ENCODE measurements at regions not wholly inside any gene's neighbourhood (a gene's known extent, or its start where the extent isn't known, plus 50 kb on each side); places are given as distances from the start of the nearest gene placed in this dataset.
"Not testable (repeated sequence)": the region's sequence is repeated elsewhere in the genome, so short reads cannot be mapped to it uniquely, and the experiment has no call there.

- Histone ChIP-seq H3K9me3 (ENCODE audit: control insufficient read depth in 2 of 2, insufficient read depth in 1 of 2, low read length in 1 of 2) (no peaks in the 10 kb centered on the region), H3K36me3 (ENCODE audit: control insufficient read depth in 2 of 2, insufficient read depth in 2 of 2, low read length in 1 of 2) (no peaks in the 10 kb centered on the region), H3K27ac (ENCODE audit: low read depth in 1 of 2, low read length in 1 of 2) (no peak overlapping the region), H3K4me1 (ENCODE audit: control insufficient read depth in 2 of 2, insufficient read depth in 2 of 2, low read length in 2 of 2) (no peaks in the 10 kb centered on the region), H3K4me3 (ENCODE audit: low read length in 2 of 2) (no peak overlapping the region), H3K27me3 (ENCODE audit: control insufficient read depth in 2 of 2, insufficient read depth in 1 of 2, low read length in 1 of 2) (no peaks in the 10 kb centered on the region)
- 93% methylated on average over 2 of the region's 2 CpGs for WGBS
- no peak for DNase-seq (ENCODE audit: low read depth in 6 of 9, low spot score in 9 of 9)
These were observed 231.3 kb downstream of the SLITRK6 start for GRCh38 chr13:85567909-85568308.

- no peak overlapping the region for H3K27ac ChIP-seq (ENCODE audit: low read depth in 1 of 2, low read length in 1 of 2)
- no peak overlapping the region for H3K4me3 ChIP-seq (ENCODE audit: low read length in 2 of 2)
- no peaks in the 10 kb centered on the region for H3K36me3 ChIP-seq (ENCODE audit: control insufficient read depth in 2 of 2, insufficient read depth in 2 of 2, low read length in 1 of 2)
- no peaks in the 10 kb centered on the region for H3K9me3 ChIP-seq (ENCODE audit: control insufficient read depth in 2 of 2, insufficient read depth in 1 of 2, low read length in 1 of 2)
- DNase-seq (ENCODE audit: low read depth in 6 of 9, low spot score in 9 of 9): no peak
- H3K4me1 ChIP-seq (ENCODE audit: control insufficient read depth in 2 of 2, insufficient read depth in 2 of 2, low read length in 2 of 2): no peaks in the 10 kb centered on the region
- WGBS: 87% methylated on average over 6 of the region's 6 CpGs
- no peaks in the 10 kb centered on the region for H3K27me3 ChIP-seq (ENCODE audit: control insufficient read depth in 2 of 2, insufficient read depth in 1 of 2, low read length in 1 of 2)
These were observed 233.6 kb downstream of the SLITRK6 start for GRCh38 chr13:85565652-85566051.

GRCh38 chr13:85564598-85564997 is 234.6 kb downstream of the SLITRK6 start:
- Histone ChIP-seq H3K9me3 (ENCODE audit: control insufficient read depth in 2 of 2, insufficient read depth in 1 of 2, low read length in 1 of 2) (no peaks in the 10 kb centered on the region), H3K27ac (ENCODE audit: low read depth in 1 of 2, low read length in 1 of 2) (no peak overlapping the region), H3K4me3 (ENCODE audit: low read length in 2 of 2) (no peak overlapping the region), H3K36me3 (ENCODE audit: control insufficient read depth in 2 of 2, insufficient read depth in 2 of 2, low read length in 1 of 2) (no peaks in the 10 kb centered on the region), H3K27me3 (ENCODE audit: control insufficient read depth in 2 of 2, insufficient read depth in 1 of 2, low read length in 1 of 2) (no peaks in the 10 kb centered on the region), H3K4me1 (ENCODE audit: control insufficient read depth in 2 of 2, insufficient read depth in 2 of 2, low read length in 2 of 2) (no peaks in the 10 kb centered on the region)
- WGBS: 51% methylated on average over 1 of the region's 1 CpG
- DNase-seq (ENCODE audit: low read depth in 6 of 9, low spot score in 9 of 9): no peak

GRCh38 chr13:85562282-85562681 is 236.9 kb downstream of the SLITRK6 start:
- Histone ChIP-seq H3K4me1 (ENCODE audit: control insufficient read depth in 2 of 2, insufficient read depth in 2 of 2, low read length in 2 of 2) (no peaks in the 10 kb centered on the region), H3K27ac (ENCODE audit: low read depth in 1 of 2, low read length in 1 of 2) (no peak overlapping the region), H3K4me3 (ENCODE audit: low read length in 2 of 2) (no peak overlapping the region), H3K27me3 (ENCODE audit: control insufficient read depth in 2 of 2, insufficient read depth in 1 of 2, low read length in 1 of 2) (no peaks in the 10 kb centered on the region), H3K9me3 (ENCODE audit: control insufficient read depth in 2 of 2, insufficient read depth in 1 of 2, low read length in 1 of 2) (no peaks in the 10 kb centered on the region), H3K36me3 (ENCODE audit: control insufficient read depth in 2 of 2, insufficient read depth in 2 of 2, low read length in 1 of 2) (no peaks in the 10 kb centered on the region)
- DNase-seq (ENCODE audit: low read depth in 6 of 9, low spot score in 9 of 9): no peak
- 97% methylated on average over 6 of the region's 6 CpGs for WGBS

- Histone ChIP-seq H3K27ac (ENCODE audit: low read depth in 1 of 2, low read length in 1 of 2) (no peak overlapping the region), H3K27me3 (ENCODE audit: control insufficient read depth in 2 of 2, insufficient read depth in 1 of 2, low read length in 1 of 2) (no peaks in the 10 kb centered on the region), H3K9me3 (ENCODE audit: control insufficient read depth in 2 of 2, insufficient read depth in 1 of 2, low read length in 1 of 2) (no peaks in the 10 kb centered on the region), H3K36me3 (ENCODE audit: control insufficient read depth in 2 of 2, insufficient read depth in 2 of 2, low read length in 1 of 2) (no peaks in the 10 kb centered on the region), H3K4me1 (ENCODE audit: control insufficient read depth in 2 of 2, insufficient read depth in 2 of 2, low read length in 2 of 2) (no peaks in the 10 kb centered on the region), H3K4me3 (ENCODE audit: low read length in 2 of 2) (no peak overlapping the region)
- WGBS: 91% methylated on average over 6 of the region's 6 CpGs
- no peak for DNase-seq (ENCODE audit: low read depth in 6 of 9, low spot score in 9 of 9)
These were observed 241.3 kb downstream of the SLITRK6 start for GRCh38 chr13:85557691-85558467.

GRCh38 chr13:85551012-85551411 is 248.2 kb downstream of the SLITRK6 start:
- WGBS: 95% methylated on average over 1 of the region's 1 CpG
- no peaks in the 10 kb centered on the region for H3K4me1 ChIP-seq (ENCODE audit: control insufficient read depth in 2 of 2, insufficient read depth in 2 of 2, low read length in 2 of 2)
- no peak overlapping the region for H3K27ac ChIP-seq (ENCODE audit: low read depth in 1 of 2, low read length in 1 of 2)
- no peaks in the 10 kb centered on the region for H3K36me3 ChIP-seq (ENCODE audit: control insufficient read depth in 2 of 2, insufficient read depth in 2 of 2, low read length in 1 of 2)
- peaks cover 0 to 4% of the 10 kb centered on the region in 2 donors for H3K9me3 ChIP-seq (ENCODE audit: control insufficient read depth in 2 of 2, insufficient read depth in 1 of 2, low read length in 1 of 2)
- H3K27me3 ChIP-seq (ENCODE audit: control insufficient read depth in 2 of 2, insufficient read depth in 1 of 2, low read length in 1 of 2): no peaks in the 10 kb centered on the region
- no peak for DNase-seq (ENCODE audit: low read depth in 6 of 9, low spot score in 9 of 9)
- H3K4me3 ChIP-seq (ENCODE audit: low read length in 2 of 2): no peak overlapping the region

GRCh38 chr13:85549819-85550218 is 249.4 kb downstream of the SLITRK6 start:
- 88% methylated on average over 2 of the region's 2 CpGs for WGBS
- no peak overlapping the region for H3K4me3 ChIP-seq (ENCODE audit: low read length in 2 of 2)
- no peaks in the 10 kb centered on the region for H3K27me3 ChIP-seq (ENCODE audit: control insufficient read depth in 2 of 2, insufficient read depth in 1 of 2, low read length in 1 of 2)
- no peaks in the 10 kb centered on the region for H3K4me1 ChIP-seq (ENCODE audit: control insufficient read depth in 2 of 2, insufficient read depth in 2 of 2, low read length in 2 of 2)
- no peak for DNase-seq (ENCODE audit: low read depth in 6 of 9, low spot score in 9 of 9)
- no peaks in the 10 kb centered on the region for H3K36me3 ChIP-seq (ENCODE audit: control insufficient read depth in 2 of 2, insufficient read depth in 2 of 2, low read length in 1 of 2)
- H3K9me3 ChIP-seq (ENCODE audit: control insufficient read depth in 2 of 2, insufficient read depth in 1 of 2, low read length in 1 of 2): peaks cover 0 to 4% of the 10 kb centered on the region in 2 donors
- no peak overlapping the region for H3K27ac ChIP-seq (ENCODE audit: low read depth in 1 of 2, low read length in 1 of 2)

- not testable (repeated sequence) for H3K36me3 ChIP-seq (ENCODE audit: control insufficient read depth in 2 of 2, insufficient read depth in 2 of 2, low read length in 1 of 2); H3K27ac ChIP-seq (ENCODE audit: low read depth in 1 of 2, low read length in 1 of 2); H3K9me3 ChIP-seq (ENCODE audit: control insufficient read depth in 2 of 2, insufficient read depth in 1 of 2, low read length in 1 of 2); H3K4me1 ChIP-seq (ENCODE audit: control insufficient read depth in 2 of 2, insufficient read depth in 2 of 2, low read length in 2 of 2); H3K4me3 ChIP-seq (ENCODE audit: low read length in 2 of 2); DNase-seq (ENCODE audit: low read depth in 6 of 9, low spot score in 9 of 9); H3K27me3 ChIP-seq (ENCODE audit: control insufficient read depth in 2 of 2, insufficient read depth in 1 of 2, low read length in 1 of 2)
These were observed 250.4 kb downstream of the SLITRK6 start for GRCh38 chr13:85548845-85549244.

GRCh38 chr13:85545771-85546170 is 253.4 kb downstream of the SLITRK6 start:
- Histone ChIP-seq H3K4me3 (ENCODE audit: low read length in 2 of 2) (no peak overlapping the region), H3K4me1 (ENCODE audit: control insufficient read depth in 2 of 2, insufficient read depth in 2 of 2, low read length in 2 of 2) (peaks cover 2 to 3% of the 10 kb centered on the region in 2 donors), H3K36me3 (ENCODE audit: control insufficient read depth in 2 of 2, insufficient read depth in 2 of 2, low read length in 1 of 2) (no peaks in the 10 kb centered on the region), H3K27me3 (ENCODE audit: control insufficient read depth in 2 of 2, insufficient read depth in 1 of 2, low read length in 1 of 2) (no peaks in the 10 kb centered on the region), H3K9me3 (ENCODE audit: control insufficient read depth in 2 of 2, insufficient read depth in 1 of 2, low read length in 1 of 2) (peaks cover 0 to 4% of the 10 kb centered on the region in 2 donors), H3K27ac (ENCODE audit: low read depth in 1 of 2, low read length in 1 of 2) (no peak overlapping the region)
- no peak for DNase-seq (ENCODE audit: low read depth in 6 of 9, low spot score in 9 of 9)
- 94% methylated on average over 5 of the region's 5 CpGs for WGBS
